GM18867 (cell line): ENCODE measurements at regions not wholly inside any gene's neighbourhood (a gene's known extent, or its start where the extent isn't known, plus 50 kb on each side); places are given as distances from the start of the nearest gene placed in this dataset.
"Not testable (repeated sequence)": the region's sequence is repeated elsewhere in the genome, so short reads cannot be mapped to it uniquely, and the experiment has no call there.

Experiments used
- ATAC-seq: cut with Tn5 transposase; IDR thresholded peaks from one replicate; pipeline ENCODE4 v1.9.1; 2021; ENCODE audit warnings: mild to moderate bottlenecking, moderate library complexity; ENCODE audit not compliant: unreplicated experiment

- no peak for ATAC-seq
These were observed 515.5 kb downstream of the BRINP3 start for GRCh38 chr1:189962181-189962580.

GRCh38 chr1:189970331-189971230 is 507.1 kb downstream of the BRINP3 start:
- no peak for ATAC-seq

GRCh38 chr1:189971656-189972055 is 506.0 kb downstream of the BRINP3 start:
- no peak for ATAC-seq

- no peak for ATAC-seq
These were observed 500.5 kb downstream of the BRINP3 start for GRCh38 chr1:189977184-189977583.

GRCh38 chr1:189983166-189983890 is 494.3 kb downstream of the BRINP3 start:
- no peak for ATAC-seq

- ATAC-seq, result no peak
These were observed 491.1 kb downstream of the BRINP3 start for GRCh38 chr1:189986516-189986915.

GRCh38 chr1:189987509-189987908 is 490.2 kb downstream of the BRINP3 start:
- ATAC-seq, result no peak

GRCh38 chr1:189992856-189993255 is 484.8 kb downstream of the BRINP3 start:
- no peak for ATAC-seq

GRCh38 chr1:190000365-190000872 is 477.2 kb downstream of the BRINP3 start:
- ATAC-seq, result no peak

- ATAC-seq, result no peak
These were observed 476.5 kb downstream of the BRINP3 start for GRCh38 chr1:190001187-190001586.

GRCh38 chr1:190003376-190003775 is 474.3 kb downstream of the BRINP3 start:
- ATAC-seq, result no peak

- ATAC-seq, result no peak
These were observed 466.1 kb downstream of the BRINP3 start for GRCh38 chr1:190011585-190011984.

GRCh38 chr1:190019151-190019550 is 458.5 kb downstream of the BRINP3 start:
- not testable (repeated sequence) for ATAC-seq

GRCh38 chr1:190019717-190020116 is 457.9 kb downstream of the BRINP3 start:
- ATAC-seq, result peak; percentile 47

- peak; percentile 63 for ATAC-seq
These were observed 455.0 kb downstream of the BRINP3 start for GRCh38 chr1:190022709-190023108.

- no peak for ATAC-seq
These were observed 448.2 kb downstream of the BRINP3 start for GRCh38 chr1:190029441-190029840.

GRCh38 chr1:190043655-190044054 is 434.0 kb downstream of the BRINP3 start:
- no peak for ATAC-seq

- no peak for ATAC-seq
These were observed 431.4 kb downstream of the BRINP3 start for GRCh38 chr1:190046231-190046630.
